Panc1 (cell line): ENCODE measurements at regions not wholly inside any gene's neighbourhood (a gene's known extent, or its start where the extent isn't known, plus 50 kb on each side); places are given as distances from the start of the nearest gene placed in this dataset.

Source experiments
- ATAC-seq: fragments of 200-7000 bp; cut with Tn5 transposase; 2 replicates; pipeline ENCODE4 v1.9.1; 2020; ENCODE audit warnings: mild to moderate bottlenecking, moderate library complexity
- BruUV-seq: library from RNA; stranded (reverse); fragments of 400-500 nt; replicated peaks from 2 replicates; lab custom pipeline; 2021; lab: Mats Ljungman, UMichigan
- CTCF ChIA-PET: fragments of 300-600 bp; sonication (Branson Sonifier 250); formaldehyde crosslinking; loops from one replicate; lab custom pipeline; 2022; ENCODE audit warnings: antibody characterized with exemption; lab: Charles Lee
- POLR2A ChIA-PET: fragments of 300-600 bp; sonication (Branson Sonifier 250); formaldehyde crosslinking; loops from one replicate; lab custom pipeline; 2022; ENCODE audit warnings: antibody characterized with exemption; lab: Charles Lee
- DNase-seq: peaks from one replicate; pipeline ENCODE4 v3.0.0-alpha.2; 2010; ENCODE audit warnings: low read depth, low spot score
- H3K27ac ChIP-seq: 2 replicates; pipeline ENCODE4 v1.5.1; 2011; ENCODE audit warnings: mild to moderate bottlenecking, low read length, inconsistent platforms
- H3K27me3 ChIP-seq: fragments of 200-500 bp; sonication (Bioruptor generic); 2 replicates; pipeline ENCODE4 v1.6.0; 2014; ENCODE audit warnings: low read length, inconsistent platforms; ENCODE audit not compliant: control insufficient read depth, insufficient read depth
- H3K36me3 ChIP-seq: fragments of 200-500 bp; sonication (Bioruptor generic); 2 replicates; pipeline ENCODE4 v1.5.1; 2014; ENCODE audit warnings: inconsistent platforms, mild to moderate bottlenecking, low read length, moderate library complexity; ENCODE audit not compliant: control insufficient read depth, insufficient read depth
- H3K4me1 ChIP-seq: 2 replicates; pipeline ENCODE4 v1.5.1; 2011; ENCODE audit warnings: inconsistent platforms, mild to moderate bottlenecking, low read length, moderate library complexity; ENCODE audit not compliant: control insufficient read depth, insufficient read depth
- H3K4me3 ChIP-seq, 2 experiments: 2 replicates each; pipeline ENCODE4 v1.5.1; 2011 to 2012; ENCODE audit warnings: low read depth in 2 of 2, low read length in 2 of 2, mild to moderate bottlenecking in 2 of 2, inconsistent platforms in 1 of 2, moderate library complexity in 1 of 2
- H3K9me3 ChIP-seq: fragments of 200-500 bp; sonication (Bioruptor generic); 2 replicates; pipeline ENCODE4 v1.5.1; 2014; ENCODE audit warnings: low read depth, mild to moderate bottlenecking, inconsistent platforms, low read length, moderate library complexity; ENCODE audit not compliant: control insufficient read depth, insufficient read depth
- CTCF ChIP-seq: fragments of 450-650 bp; IDR thresholded peaks from 2 replicates; pipeline ENCODE4 v1.5.1; 2017; ENCODE audit warnings: mild to moderate bottlenecking
- POLR2AphosphoS5 ChIP-seq: IDR thresholded peaks from 2 replicates; pipeline ENCODE4 v1.6.1; 2012; ENCODE audit warnings: mild to moderate bottlenecking, low read depth, low read length, moderate library complexity
- REST ChIP-seq, 2 experiments: IDR thresholded peaks; 2 replicates each; pipeline ENCODE4 v1.6.1; 2011 to 2012; ENCODE audit warnings: low read depth in 2 of 2, control low read depth in 1 of 2, low read length in 1 of 2, mild to moderate bottlenecking in 1 of 2, moderate library complexity in 1 of 2; ENCODE audit not compliant: insufficient read depth in 1 of 2
- SIN3A ChIP-seq: IDR thresholded peaks from 2 replicates; pipeline ENCODE4 v1.6.1; 2012; ENCODE audit warnings: low read depth, mild to moderate bottlenecking, low read length, moderate library complexity, borderline replicate concordance; ENCODE audit not compliant: insufficient read depth
- TCF7L2 ChIP-seq: IDR thresholded peaks from 2 replicates; pipeline ENCODE4 v1.6.1; 2011; ENCODE audit warnings: mild to moderate bottlenecking, low read depth, low read length, inconsistent platforms
- in situ Hi-C: cut with HindIII; loops from 2 replicates; pipeline ENCODE4 v1.10.0; 2016; ENCODE audit warnings: low sequenced_read_pairs, low pct_unique_long_range_greater_than_20kb
- intact Hi-C: fragments of 100-400 bp; cut with micrococcal nuclease; formaldehyde crosslinking; loops from one replicate; pipeline ENCODE4 v1.10.0; 2022; ENCODE audit not compliant: unreplicated experiment

- intact Hi-C loops (no loop called here), in situ Hi-C loops (no loop called here)
- Histone ChIP-seq H3K27me3 (no peaks in the 10 kb centered on the region), H3K4me3 (no peak overlapping the region), H3K27ac (no peak overlapping the region), H3K4me1 (no peaks in the 10 kb centered on the region), H3K36me3 (no peaks in the 10 kb centered on the region), H3K9me3 (no peaks in the 10 kb centered on the region)
- ChIA-PET POLR2A (no interaction called here), CTCF (no interaction called here)
- TF ChIP-seq CTCF (no peak), SIN3A (no peak), REST (IDR thresholded peaks at IDR 0.05; ENCODE audit: insufficient read depth in 1 of 2, low read depth in 2 of 2, low read length in 1 of 2) (no peak), TCF7L2 (no peak), POLR2AphosphoS5 (no peak)
- ATAC-seq (no peak), DNase-seq (no peak)
- BruUV-seq = no TSS peak
These were observed 67.8 kb upstream of the SLC1A1 start for GRCh38 chr9:4422495-4422894.

GRCh38 chr9:4421847-4422246, 68.4 kb upstream of the SLC1A1 start:
- ChIA-PET CTCF (no interaction called here), POLR2A (no interaction called here)
- no TSS peak for BruUV-seq
- H3K4me1 ChIP-seq = no peaks in the 10 kb centered on the region
- intact Hi-C loops (no loop called here), in situ Hi-C loops (no loop called here)
- no peaks in the 10 kb centered on the region for H3K9me3 ChIP-seq
- H3K4me3 ChIP-seq = no peak overlapping the region
- no peaks in the 10 kb centered on the region for H3K36me3 ChIP-seq
- H3K27ac ChIP-seq = no peak overlapping the region
- H3K27me3 ChIP-seq = no peaks in the 10 kb centered on the region
- no peak for ATAC-seq
- DNase-seq = no peak
- TF ChIP-seq SIN3A (no peak), CTCF (no peak), REST (IDR thresholded peaks at IDR 0.05; ENCODE audit: insufficient read depth in 1 of 2, low read depth in 2 of 2, low read length in 1 of 2) (no peak), POLR2AphosphoS5 (no peak), TCF7L2 (no peak)
